NB4 (cell line): ENCODE measurements at regions not wholly inside any gene's neighbourhood (a gene's known extent, or its start where the extent isn't known, plus 50 kb on each side); places are given as distances from the start of the nearest gene placed in this dataset.

Experiments
- MYC ChIP-seq: IDR thresholded peaks from 2 replicates; pipeline ENCODE4 v1.6.1; 2011; ENCODE audit warnings: low read depth, low read length
- POLR2A ChIP-seq: IDR thresholded peaks from 2 replicates; pipeline ENCODE4 v1.6.1; 2011; ENCODE audit warnings: mild to moderate bottlenecking; ENCODE audit not compliant: insufficient read length; ENCODE audit errors: extremely low read depth
- TF ChIP-seq, protein P1 (sequence below): IDR thresholded peaks from one replicate; pipeline ENCODE4 v1.5.1; 2012; ENCODE audit warnings: low read depth, low read length
- TF ChIP-seq, protein P2 (sequence below): IDR thresholded peaks from 2 replicates; pipeline ENCODE4 v1.6.1; 2011; ENCODE audit warnings: low read depth, low read length

DNA sequence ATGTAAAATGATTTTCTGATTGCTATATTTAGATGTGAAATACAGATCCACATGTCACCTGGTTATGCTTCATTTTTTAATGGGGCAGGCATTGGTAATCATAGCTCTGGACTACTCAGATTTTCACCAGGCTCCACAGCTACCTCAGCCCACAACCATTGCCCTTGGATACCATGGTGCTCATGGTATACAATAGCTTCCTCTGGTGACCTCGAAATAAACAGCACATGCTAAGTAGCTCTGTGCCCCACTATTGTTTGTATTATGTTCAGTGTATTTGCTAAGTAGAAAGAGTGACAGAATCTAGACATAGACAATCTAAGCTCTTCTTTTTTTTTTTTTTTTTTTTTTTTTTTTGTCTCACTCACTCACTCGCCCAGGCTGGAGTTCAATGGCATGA is 274.4 kb upstream of the USP15 start:
- TF ChIP-seq, protein P1, sequence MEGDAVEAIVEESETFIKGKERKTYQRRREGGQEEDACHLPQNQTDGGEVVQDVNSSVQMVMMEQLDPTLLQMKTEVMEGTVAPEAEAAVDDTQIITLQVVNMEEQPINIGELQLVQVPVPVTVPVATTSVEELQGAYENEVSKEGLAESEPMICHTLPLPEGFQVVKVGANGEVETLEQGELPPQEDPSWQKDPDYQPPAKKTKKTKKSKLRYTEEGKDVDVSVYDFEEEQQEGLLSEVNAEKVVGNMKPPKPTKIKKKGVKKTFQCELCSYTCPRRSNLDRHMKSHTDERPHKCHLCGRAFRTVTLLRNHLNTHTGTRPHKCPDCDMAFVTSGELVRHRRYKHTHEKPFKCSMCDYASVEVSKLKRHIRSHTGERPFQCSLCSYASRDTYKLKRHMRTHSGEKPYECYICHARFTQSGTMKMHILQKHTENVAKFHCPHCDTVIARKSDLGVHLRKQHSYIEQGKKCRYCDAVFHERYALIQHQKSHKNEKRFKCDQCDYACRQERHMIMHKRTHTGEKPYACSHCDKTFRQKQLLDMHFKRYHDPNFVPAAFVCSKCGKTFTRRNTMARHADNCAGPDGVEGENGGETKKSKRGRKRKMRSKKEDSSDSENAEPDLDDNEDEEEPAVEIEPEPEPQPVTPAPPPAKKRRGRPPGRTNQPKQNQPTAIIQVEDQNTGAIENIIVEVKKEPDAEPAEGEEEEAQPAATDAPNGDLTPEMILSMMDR, result no peak
- TF ChIP-seq POLR2A (no peak), MYC (no peak)
- TF ChIP-seq, protein P2, sequence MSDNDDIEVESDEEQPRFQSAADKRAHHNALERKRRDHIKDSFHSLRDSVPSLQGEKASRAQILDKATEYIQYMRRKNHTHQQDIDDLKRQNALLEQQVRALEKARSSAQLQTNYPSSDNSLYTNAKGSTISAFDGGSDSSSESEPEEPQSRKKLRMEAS, result no peak
